TTC549 (cell line): ENCODE measurements at regions not wholly inside any gene's neighbourhood (a gene's known extent, or its start where the extent isn't known, plus 50 kb on each side); places are given as distances from the start of the nearest gene placed in this dataset.
"Not testable (repeated sequence)": the region's sequence is repeated elsewhere in the genome, so short reads cannot be mapped to it uniquely, and the experiment has no call there.

Experiments
- FAIRE-seq: peaks from 2 replicates; lab custom pipeline; 2012; peaks lifted over from hg19 to GRCh38; lab: Jason Lieb, UNC

DNA sequence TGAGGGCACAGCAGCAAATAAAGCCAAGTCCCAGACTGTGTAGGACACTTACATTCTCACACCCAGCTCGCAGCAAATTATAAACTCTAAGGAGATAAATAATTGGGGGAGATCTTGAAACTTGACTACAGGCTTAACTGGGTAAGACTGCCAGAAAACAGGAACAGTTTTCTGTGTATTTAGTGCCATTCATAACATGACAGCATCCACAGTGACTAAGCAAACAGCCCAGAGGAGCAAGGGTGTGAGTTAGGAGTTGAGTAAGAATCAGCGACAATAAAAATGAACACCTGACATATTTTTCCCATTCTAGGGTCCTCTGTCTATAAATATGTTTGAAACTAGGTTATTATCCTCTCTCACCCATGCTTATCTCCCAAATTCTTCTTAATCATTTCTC, 370.9 kb upstream of the WWC1 start:
- FAIRE-seq = no peak

DNA sequence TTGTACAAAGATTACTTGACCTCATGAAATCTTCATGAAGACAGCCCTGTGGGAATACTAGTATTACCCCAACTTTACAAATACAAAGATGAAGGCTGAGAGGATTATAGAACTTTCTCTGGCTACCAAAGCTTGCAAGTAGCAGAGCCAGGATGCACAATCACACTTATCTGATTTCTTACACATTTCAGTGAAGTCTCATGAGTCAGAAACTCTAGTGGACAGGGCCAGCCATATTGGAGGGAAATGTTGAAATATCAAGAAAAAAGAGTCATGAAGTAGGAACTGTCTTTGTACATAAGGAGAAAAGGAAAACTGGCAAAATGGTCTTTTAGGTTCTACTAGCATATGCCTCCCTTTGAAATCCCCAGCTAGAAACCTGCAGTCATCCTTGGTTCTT, 369.6 kb upstream of the WWC1 start:
- FAIRE-seq = no peak

DNA sequence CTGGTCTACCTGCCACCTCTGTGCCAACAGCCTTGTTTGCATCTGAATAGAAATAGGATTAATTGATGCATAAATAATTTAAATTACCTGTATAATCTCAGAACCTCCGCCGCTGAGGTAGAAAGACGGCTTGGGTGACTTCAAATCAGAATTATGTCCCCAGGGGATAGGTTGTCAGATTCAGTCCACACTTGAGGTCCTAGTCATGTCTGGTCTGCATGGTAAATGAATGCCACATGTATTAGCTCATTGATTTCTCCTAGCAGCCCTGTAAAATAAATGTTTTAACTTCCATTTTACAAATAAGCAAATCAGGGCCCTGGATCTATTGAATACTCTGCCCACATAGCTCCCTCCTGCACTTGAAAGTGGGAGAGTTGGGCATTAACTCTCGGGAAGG, 368.0 kb upstream of the WWC1 start:
- FAIRE-seq = no peak

DNA sequence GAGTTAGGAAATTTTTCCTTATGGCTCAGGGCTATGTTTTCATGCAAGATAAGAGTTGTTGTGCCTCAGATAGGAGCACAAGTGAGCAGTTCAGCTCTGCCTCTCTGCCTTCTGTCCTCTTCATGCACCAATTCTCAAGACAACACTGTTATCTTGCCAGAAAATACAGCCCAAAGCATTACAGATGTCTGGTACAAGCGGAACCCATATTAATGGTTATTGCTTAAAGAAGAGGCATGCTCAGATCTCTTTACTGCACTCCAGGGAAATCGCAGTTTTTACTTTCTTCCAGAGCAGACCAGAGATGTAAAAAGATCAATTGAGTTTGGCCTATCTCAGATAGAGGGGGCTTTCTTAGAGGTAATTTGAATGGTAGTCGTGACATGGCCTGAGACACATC, 361.6 kb upstream of the WWC1 start:
- FAIRE-seq = no peak

DNA sequence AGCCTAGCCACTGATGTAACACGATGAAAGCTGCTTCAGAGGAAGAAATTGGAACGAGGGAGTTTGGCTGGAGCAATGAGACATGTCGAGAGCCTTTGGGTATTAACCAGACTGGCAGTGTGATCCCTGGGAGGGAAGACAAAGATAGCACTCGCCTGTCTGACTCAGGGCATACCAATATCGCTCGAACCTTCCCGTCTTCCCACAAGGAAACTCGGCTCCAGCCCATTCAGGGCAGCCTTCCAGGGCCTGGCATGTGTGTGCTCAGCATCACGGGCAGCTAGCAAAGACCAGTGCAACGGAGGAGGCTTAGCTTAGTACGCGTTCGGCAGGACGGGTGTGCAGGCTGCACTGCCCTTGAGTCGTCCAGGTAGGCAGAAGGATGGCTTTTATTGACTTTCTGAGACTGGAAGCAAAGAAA, 356.9 kb upstream of the WWC1 start:
- FAIRE-seq = no peak

DNA sequence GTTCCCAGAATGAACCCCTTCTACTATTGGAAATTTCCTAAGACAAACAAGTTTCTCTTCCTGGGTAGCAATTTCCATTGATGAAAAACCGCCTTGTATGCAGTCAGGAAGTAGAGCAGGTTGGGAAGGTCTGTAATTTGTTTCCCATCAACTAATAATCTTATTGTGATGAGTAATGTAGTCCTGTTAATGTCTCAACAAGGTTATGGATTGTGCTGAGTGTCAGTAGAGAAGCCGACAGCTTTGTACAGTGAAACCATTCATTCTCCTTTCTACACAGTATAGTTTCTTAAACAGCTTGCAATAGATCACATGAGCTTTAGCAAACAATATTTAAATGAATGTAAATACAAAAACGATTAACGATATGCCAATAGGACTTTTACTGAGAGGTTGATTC, 355.4 kb upstream of the WWC1 start:
- FAIRE-seq = no peak

DNA sequence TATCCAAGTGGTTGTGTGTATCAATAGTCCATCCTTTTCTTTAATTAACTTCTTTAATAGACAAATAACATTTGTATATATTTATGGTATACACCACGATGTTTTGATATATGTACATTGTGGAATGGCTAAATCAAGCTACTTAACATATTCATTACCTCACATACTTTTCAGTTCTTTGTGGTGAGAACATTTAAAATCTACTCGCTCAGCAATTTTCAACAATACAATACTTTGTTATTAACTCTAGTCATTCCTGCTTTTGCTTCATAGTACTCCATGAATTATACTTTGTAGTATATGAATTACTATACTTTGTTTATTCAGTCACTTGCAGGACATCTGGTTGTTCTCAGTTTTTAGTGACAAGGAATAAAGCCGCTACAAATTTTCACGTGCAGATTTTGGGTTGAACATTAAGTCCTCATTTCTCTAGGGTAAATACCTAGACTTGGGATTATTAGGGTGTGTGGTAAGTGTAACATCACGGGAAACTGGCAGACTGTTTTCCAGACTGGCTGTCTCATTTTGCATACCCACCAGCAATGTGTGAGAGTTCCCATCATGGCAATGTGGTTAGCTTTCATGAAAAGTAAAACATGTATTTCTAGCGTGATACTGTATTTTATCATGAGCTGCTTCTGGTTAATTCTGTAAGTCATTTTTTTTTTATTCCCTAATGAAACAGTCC, 354.4 kb upstream of the WWC1 start:
- FAIRE-seq = no peak

DNA sequence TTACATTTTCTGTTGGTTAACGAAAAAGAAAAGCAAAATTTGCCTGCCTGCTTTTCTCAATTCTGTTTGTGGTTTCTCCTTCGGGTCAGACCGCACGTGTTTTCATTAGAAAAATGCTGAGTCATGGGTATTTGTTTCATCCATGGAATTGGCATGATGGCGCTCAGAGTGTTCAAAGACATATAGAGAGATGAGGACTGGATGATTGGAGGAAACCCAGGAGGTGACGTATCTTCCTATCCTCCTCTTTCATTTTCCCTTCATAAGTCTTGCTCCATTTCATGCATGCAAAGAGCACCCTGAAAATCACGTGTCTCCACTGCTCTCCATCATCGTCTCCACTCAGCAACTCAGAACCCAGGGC, 353.8 kb upstream of the WWC1 start:
- FAIRE-seq = no peak

DNA sequence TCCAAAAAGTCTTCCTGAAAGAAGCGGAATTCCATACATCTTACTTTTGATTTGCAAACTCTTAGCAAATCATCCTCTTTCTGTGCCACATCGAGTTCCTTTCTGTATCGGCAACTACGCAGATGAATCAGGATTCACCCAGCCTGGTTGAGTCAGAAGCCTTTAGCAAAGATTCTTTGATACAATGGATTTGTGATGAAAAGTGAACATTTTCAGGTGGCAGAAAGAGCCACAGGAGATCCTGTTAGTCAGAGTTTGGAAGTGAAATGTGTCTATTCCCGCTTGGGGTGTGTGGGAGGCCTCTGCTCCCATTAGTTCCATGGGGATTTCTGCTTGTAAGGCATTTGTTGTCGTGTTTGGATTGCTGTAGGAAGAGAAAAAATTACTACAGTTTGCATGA, 351.8 kb upstream of the WWC1 start:
- FAIRE-seq = no peak

DNA sequence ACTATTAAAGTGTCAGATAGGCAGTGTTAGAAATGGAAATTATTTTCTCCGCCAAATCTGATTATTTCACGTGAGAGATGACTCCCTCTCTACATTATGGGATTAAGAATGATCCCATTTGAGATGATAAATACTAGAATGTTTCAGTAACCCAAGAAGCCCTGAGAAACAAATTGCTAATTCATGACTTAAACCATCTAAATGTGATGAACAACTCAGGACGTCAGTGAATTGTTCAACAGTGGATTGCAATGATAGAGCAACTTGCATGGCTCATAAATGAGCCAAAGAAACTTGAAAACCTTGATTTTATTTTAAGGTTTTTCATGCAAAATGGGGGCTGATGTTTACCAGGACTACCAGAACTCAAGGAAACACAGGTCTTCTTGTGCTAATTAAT, 350.5 kb upstream of the WWC1 start:
- no peak for FAIRE-seq

DNA sequence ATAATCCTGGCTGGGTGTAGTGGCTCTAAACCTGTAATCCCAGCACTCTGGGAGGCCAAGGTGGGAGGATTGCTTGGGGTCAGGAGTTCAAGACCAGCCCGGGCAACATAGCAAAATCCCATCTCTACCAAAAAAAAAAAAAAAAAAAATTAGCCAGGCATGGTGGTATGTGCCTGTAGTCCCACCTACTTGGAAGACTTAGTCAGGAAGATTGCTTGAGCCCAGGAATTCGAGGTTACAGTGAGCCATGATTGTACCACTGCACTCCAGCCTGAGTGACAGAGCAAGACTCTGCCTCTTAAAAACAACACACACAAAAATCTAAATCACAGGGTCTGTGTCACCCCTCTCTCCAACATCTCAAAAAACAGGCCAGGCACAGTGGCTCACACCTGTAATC, 349.9 kb upstream of the WWC1 start:
- not testable (repeated sequence) for FAIRE-seq

DNA sequence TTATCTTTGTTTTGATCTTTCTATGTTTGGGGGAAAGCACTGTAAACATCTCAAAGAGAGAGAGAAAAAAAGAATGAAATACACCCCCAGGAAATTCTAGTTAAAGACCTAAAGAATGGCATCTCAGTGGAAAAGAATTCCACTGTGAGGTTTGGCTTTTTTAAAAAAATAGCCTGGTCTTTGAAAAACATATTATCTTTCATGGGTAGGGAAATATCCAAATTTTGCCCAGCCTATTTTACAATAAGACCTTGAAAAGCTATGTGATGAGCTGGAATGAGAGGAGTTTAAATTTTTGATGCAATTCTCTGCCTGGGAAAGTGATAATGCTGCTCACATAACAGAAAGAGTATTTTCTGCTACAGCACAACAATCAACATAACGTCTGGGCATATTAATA, 348.1 kb upstream of the WWC1 start:
- no peak for FAIRE-seq

DNA sequence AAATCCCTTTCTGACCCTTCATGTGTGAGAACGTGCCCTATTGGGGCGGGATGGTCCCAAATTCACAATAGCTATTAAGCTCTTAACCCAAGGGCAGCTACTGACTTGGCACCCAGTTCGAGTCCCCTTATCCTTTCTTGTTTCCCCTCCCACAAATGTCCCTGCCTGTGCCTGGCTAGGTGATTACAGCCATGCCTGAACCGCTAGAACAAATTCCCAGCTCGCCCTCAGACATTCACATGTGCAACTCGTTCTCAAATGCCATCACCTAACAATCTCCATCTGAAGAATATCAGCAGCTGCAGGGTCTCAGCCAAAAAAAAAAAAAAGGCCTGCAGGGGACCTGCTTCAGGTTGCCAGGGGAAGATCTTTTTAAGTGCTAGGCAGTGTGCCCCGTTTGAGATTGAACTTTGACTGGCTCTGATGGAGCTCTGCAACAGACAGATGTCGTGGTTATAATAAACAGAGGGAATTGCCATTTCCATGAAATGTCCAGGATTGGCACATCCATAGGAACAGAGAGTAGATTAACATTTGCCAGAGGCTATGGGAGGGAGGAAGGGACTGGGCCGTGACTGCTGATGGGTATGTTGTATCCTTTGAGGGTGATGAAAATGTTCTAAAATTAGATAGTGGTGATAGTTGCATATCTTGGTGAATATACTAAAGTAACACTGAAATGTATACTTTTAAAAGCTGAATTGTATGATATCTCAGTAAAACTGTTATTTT, 347.2 kb upstream of the WWC1 start:
- no peak for FAIRE-seq

DNA sequence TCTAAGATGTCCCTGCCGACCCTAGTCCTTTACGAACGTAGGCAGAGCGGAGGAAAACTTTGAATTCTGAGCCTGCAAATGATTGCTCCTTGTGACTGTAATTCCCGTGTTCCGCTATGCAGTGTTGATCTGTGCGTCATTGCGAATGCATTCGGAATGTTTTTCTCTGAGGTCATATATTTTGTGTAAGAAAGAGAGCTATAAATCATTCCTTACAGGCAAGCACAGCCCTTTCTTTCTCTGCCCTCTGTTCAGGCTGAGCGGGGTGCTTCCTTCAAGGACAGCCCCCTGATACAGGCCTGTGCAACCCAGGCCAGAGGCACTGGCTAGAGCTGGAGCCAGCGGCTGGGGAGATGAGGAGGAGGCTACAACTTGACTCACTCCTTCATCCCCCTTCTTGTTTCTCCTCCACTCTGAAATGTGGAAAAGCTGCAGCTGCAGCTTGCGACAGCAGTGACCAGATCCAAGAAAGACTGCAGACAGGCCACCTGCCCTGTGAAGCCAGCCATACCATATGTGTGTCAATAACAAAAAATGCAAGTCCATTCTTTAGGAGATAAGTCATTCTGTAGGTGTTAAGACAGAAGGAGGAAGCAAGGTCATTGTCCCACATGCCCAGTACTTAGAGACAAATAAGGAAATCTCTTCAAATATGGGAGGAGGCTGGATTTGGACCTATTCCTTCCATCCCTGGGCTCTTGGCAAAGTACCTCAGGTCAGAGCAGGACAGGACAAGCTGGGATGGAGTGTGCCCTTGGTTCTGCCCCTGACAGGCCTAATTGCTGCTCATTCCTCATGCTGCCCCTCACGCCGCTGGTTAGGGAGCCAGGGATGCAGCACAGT, 345.7 kb upstream of the WWC1 start:
- no peak for FAIRE-seq

DNA sequence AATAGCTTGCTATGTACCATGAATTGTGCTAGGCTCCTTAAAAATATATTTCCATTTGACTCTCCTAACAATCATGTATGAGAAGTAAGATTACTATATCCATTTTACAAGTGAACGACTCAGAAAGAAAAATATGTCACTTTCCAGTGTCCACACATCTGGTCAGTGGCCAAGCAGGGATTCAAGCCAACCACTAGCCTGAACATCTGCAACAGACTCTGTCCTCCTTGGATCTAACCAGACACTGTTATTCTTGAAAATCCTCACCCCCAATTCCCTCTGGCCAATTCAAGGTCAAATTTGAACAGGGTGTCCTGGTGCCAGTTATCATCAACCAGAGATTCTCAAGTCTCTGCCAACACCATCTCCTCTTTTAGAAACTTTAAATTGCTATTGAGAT, 344.1 kb upstream of the WWC1 start:
- FAIRE-seq = no peak

DNA sequence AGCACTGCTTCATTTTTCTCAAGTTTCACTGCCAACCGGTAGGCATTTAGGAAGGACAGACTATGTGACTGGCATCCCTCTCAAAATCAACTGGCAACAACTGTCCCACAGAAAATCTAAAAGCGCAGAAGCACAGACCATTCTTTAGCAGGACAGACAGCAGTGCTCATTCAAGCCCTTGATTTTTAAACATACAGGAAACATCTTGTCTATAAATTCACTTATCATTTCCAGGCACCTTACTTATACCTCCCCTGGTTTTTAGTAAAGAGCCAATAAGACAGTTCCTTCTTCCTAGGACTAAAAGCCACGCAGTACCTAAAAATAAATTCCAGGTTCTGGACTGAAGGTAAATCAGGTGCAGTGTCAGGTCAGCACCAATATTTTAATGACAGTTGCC, 343.2 kb upstream of the WWC1 start:
- FAIRE-seq = no peak

DNA sequence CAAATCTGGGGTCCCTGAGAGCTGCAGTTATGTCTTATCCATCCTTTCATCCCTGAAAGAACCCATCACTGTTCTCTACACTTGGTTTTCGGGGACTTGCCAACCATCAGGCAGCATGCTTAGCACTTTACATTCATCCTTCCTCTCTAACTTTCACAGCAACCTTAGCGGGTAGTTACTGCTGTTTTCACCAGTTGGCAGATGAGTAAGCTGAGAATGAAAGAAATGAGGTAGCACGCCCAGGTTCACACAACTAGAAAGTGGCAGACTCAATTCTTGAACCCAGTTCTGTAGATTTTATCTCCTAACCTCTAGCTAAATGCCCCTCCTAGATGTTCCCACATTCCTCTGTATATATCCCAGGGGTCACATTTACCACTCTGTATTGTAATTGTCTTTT, 342.0 kb upstream of the WWC1 start:
- no peak for FAIRE-seq

DNA sequence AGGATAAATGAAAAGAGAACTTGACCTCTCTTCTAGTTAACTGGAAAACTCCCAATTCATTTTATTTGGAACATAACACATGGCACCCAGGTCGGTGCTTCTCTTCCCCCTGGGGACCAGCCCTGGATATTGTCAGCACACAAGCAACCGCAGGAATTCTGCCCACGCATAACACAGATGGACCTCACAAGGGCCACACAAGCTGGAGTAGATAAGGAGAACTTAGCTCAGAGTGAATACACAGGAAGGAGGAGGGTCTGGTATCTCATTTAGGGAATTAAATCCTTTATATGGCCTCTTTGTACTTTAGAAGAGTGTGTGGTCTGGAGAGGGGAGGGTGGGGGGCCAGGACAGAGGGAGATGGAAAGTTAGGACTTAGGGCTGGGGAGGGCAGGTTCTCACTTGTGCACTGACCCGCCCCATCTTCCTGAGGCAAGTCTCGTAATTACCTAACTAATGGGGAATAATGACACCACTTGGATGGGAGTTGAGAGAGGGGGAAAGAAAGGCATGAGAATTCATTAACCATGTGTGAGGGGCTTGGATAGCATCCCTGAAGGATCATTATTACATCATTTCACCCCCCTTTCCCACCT, 341.2 kb upstream of the WWC1 start:
- no peak for FAIRE-seq

DNA sequence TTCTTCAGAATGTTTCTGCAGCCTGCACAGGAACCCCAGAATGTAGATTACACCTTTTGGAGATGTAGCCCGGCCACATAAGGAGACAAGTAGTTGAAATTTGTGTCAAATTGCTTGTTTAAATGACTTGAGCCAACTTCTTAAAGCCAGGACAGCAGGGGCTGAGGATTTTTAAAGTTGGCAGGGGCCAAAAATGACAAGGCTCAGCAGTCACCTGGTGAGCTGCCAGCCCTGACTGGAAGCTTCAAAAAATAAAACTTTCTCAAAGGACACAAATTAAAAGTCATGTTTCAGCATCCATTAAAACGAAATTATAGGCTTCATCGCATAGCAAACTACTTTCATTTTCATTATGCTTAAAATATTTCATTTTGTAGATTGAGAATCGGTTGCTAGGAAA, 340.3 kb upstream of the WWC1 start:
- FAIRE-seq = no peak

DNA sequence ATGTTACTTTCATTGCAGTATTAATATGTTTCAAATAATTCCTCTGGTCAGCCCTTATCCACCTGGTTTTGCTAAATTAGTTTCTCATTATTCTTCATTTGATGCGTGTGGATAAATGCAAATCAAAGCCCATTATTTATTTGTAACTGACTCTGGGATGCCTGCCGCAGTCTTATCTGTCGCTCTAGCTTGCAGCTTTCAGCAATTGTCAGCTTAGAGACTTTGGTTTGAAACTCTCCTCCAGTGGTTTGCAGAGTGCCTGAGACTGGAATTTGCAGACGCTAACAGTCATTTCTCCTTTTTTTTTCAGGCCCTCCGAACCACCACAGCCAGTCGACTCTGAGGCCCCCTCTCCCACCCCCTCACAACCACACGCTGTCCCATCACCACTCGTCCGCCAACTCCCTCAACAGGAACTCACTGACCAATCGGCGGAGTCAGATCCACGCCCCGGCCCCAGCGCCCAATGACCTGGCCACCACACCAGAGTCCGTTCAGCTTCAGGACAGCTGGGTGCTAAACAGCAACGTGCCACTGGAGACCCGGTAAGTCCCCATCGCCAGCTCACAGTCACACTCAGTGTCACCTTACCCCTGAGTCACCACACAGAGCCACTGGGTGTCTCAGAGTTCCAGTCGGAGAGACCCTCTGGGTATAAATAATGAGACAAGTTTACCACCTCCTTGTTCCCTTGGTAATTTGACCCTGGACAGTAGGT, 339.0 kb upstream of the WWC1 start:
- no peak for FAIRE-seq

DNA sequence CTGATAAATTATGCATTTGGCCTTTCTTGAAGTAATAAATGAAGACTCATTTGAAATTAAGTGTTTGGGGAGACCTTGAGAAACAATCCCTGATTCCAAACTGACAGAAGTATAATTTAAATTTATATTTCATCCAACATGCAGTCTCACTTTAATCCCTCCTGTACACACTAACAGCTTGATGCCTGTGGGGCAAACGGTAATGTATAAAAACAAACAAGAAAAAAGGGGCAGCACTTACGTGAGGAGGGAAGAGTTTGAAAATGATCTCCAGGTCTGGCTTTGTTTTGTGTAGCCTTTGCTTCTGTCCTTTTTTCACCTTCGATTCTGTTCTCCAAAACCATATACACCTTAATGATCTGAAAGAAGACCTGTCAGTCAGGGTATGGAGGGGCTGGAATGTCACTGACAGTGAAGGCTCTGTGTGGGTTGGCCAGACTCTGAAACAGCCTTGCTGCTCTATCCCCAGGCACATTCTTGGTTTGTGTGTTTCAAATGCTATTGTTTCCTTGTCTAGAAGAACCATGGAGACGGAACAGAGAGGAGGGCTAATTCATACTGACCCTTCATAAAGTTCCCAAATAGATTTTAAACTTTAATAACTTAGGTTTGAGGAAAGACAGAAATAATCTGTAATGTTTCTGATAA, 338.2 kb upstream of the WWC1 start:
- no peak for FAIRE-seq

DNA sequence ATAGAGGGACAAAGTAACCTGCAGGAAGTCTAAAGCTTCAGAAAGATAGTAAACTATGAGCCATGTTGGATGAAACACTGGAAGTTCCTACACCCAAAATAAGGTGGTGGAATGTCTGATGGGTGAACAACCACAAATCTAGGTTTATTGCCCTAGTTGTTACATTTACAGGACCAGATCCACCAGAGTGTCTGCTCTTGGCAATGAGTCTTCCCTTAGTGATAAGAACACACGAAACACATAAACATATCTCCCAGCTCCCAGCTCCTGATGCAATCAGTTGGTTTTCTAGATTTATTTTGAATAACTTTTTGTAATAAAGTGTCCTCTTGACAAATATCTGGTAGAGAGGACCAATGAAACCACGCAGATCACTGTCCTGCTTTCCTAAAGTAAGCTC, 329.7 kb upstream of the WWC1 start:
- FAIRE-seq = no peak
